DMS 273 treated with DMSO at 0.1 percent for 48 hours (cell line): ENCODE measurements at regions not wholly inside any gene's neighbourhood (a gene's known extent, or its start where the extent isn't known, plus 50 kb on each side); places are given as distances from the start of the nearest gene placed in this dataset.
"Not testable (repeated sequence)": the region's sequence is repeated elsewhere in the genome, so short reads cannot be mapped to it uniquely, and the experiment has no call there.

Source experiments
- DNase-seq: peaks from one replicate; lab custom pipeline; 2025; lab: John Stamatoyannopoulos, UW

GRCh38 chr20:52434453-52434852 lies 242.9 kb upstream of the ZFP64 start:
- DNase-seq: no peak

DNA sequence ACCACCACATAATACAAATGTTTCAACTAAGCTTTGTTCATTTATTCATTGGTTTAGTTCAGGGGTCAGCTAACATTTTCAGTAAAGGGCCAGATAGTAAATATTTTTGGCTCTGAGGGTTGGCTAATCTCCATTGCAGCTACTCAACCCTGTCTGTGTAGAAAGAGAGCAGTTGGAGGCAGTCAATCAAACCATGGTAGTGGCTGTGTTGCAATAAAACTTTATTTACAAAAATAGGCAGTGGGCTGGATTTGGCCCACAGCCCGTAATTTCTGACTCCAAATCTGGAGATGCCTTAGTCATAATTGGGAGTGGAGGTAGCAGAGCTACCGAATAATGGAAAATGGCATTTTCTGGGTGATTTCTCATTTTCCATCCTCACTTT lies 242.5 kb upstream of the ZFP64 start:
- no peak for DNase-seq

DNA sequence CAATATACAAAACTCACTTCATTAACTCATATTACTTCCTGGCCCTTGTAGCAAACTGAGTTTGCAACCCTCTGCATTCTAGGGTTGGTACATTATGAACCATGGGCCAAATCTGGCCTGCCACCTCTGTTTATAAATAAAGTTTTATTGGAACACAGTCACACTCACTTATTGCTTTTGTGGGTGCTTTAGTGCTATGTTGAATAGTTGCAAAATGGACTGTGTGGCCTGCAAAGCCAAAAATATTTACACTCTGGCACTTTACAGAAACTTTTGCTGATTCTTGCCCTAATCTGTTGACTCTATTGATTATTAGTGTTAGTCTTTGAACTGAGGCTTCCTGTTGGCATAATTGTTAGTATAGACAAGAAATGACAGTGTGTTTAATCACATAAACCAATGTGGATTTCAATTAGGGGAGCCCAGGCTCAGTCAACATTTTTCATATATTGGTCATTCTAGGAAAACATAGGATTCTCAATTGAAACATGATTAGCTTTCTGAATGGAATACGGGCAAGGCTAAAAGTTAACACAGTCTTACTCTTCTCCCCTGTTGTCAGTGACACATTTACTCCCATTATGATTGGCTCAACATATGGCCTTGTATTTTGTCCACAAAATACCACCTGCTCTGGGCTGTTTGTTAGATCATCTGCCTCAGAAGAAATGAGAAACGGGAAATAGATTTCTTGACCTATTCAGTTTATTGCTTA lies 241.9 kb upstream of the ZFP64 start:
- no peak for DNase-seq

GRCh38 chr20:52432740-52433139 lies 241.2 kb upstream of the ZFP64 start:
- DNase-seq: no peak

DNA sequence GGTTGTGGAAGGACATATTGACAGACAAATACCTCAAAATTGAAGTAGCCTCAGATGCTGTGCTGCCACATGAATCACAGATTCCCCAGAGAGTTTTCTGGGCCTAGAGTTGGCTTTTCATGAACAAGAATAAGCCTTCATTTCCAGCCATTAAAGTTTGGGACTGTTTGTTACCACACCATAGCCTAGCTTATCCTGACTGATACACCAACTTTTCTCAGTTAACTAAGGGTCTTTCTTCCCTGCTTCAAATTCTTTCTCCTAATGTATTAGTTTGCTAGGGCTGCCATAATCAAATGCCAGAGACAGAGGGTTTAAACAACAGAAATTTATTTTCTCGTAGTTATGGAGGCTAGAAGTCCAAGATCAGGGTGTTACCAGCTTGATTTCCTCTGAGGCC lies 237.4 kb upstream of the ZFP64 start:
- no peak for DNase-seq

GRCh38 chr20:52427960-52428359 lies 236.4 kb upstream of the ZFP64 start:
- no peak for DNase-seq

DNA sequence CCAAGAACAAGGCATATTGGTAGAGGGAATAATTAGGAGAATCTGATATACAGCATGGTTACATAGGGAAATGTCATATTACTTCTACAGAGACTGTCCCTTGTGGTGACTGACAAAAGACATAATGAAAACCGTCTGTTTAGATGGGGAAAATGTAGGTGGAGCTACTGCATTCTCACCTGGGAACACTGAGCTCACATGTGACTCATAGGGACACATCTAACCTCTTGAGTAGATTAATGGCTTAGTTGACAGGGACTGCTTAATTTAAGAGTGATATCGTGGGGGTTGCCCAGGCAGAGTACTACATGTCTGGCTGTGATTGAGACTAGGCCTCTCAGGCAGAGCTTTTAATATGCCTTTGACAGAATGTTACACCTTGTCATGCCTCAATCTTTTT lies 235.3 kb upstream of the ZFP64 start:
- DNase-seq: no peak

- DNase-seq: no peak
Measured at GRCh38 chr20:52425701-52426100, 234.1 kb upstream of the ZFP64 start.

GRCh38 chr20:52425253-52425652 lies 233.7 kb upstream of the ZFP64 start:
- DNase-seq: no peak

DNA sequence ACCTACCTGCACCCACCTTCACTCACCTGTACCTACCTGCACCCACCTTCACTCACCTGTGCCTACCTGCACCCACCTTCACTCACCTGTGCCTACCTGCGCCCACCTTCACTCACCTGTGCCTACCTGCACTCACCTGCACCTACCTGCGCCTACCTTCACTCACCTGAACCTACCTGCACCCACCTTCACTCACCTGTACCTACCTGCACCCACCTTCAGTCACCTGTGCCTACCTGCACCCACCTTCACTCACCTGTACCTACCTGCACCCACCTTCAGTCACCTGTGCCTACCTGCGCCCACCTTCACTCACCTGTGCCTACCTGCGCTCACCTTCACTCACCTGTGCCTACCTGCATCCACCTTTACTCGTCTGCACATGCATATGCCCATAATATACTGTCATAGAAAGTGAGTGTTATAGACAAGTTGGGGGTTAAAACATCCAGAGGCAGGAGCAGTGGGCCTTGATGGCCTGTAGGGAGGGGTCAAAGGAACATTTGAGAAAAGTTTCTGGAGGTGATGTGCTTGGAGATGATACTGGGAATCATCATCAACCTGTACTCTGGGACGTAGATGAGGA lies 232.9 kb upstream of the ZFP64 start:
- not testable (repeated sequence) for DNase-seq

- DNase-seq: not testable (repeated sequence)
Measured at GRCh38 chr20:52423536-52424140, 232.1 kb upstream of the ZFP64 start.

- DNase-seq: no peak
Measured at GRCh38 chr20:52422574-52423336, 231.2 kb upstream of the ZFP64 start.

- DNase-seq: no peak
Measured at GRCh38 chr20:52420805-52421204, 229.2 kb upstream of the ZFP64 start.

- no peak for DNase-seq
Measured at GRCh38 chr20:52419205-52419604, 227.6 kb upstream of the ZFP64 start.

GRCh38 chr20:52416953-52417352 lies 225.4 kb upstream of the ZFP64 start:
- DNase-seq: no peak

- no peak for DNase-seq
Measured at GRCh38 chr20:52411611-52412010, 220.0 kb upstream of the ZFP64 start.

GRCh38 chr20:52410731-52411234 lies 219.2 kb upstream of the ZFP64 start:
- no peak for DNase-seq

GRCh38 chr20:52410182-52410647 lies 218.6 kb upstream of the ZFP64 start:
- DNase-seq: no peak

GRCh38 chr20:52405986-52406385 lies 214.4 kb upstream of the ZFP64 start:
- DNase-seq: no peak

GRCh38 chr20:52405417-52405816 lies 213.8 kb upstream of the ZFP64 start:
- DNase-seq: no peak

DNA sequence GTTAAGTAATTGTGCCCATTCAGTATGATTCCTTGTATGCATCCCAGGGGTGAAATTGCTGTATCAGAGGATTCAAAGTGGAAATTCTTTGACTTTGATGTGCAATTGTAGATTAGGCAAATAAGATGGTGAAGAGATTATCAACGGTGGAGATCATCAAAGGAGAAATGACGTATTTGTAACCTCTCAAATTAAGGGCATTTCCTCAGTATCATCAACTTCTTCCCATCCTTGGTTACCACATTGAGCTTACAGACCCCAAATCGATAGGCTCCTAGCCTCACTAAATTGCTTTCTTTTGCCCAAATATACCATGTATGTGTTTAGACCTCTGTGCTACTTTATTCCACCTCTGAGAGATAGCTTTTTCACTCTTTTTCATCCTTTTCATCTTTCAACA lies 213.1 kb upstream of the ZFP64 start:
- DNase-seq: no peak

DNA sequence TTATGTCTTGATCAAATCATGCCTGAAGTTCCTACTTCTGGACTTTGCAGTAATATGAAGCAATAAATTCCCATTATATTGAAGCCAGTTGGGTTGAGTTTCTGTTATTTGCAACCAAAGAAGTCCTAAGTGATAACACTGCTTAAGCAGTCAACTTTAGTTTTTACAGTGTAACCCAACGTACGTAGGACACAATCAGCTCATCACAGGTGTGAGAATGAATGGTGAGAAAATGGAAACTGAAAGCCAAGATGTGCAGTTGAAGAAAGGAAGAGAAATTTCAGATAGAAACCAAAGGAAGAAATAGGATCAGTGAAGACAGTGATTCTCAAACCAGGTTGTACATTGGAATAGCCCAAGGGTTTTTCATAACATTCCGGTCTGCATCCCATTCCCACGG lies 211.4 kb upstream of the ZFP64 start:
- no peak for DNase-seq

GRCh38 chr20:52402514-52402913 lies 210.9 kb upstream of the ZFP64 start:
- no peak for DNase-seq
